GM21717 (cell line): ENCODE measurements at regions not wholly inside any gene's neighbourhood (a gene's known extent, or its start where the extent isn't known, plus 50 kb on each side); places are given as distances from the start of the nearest gene placed in this dataset.

Experiments
- ATAC-seq: cut with Tn5 transposase; IDR thresholded peaks from one replicate; pipeline ENCODE4 v1.9.1; 2021; ENCODE audit warnings: mild to moderate bottlenecking, moderate library complexity; ENCODE audit not compliant: unreplicated experiment

DNA sequence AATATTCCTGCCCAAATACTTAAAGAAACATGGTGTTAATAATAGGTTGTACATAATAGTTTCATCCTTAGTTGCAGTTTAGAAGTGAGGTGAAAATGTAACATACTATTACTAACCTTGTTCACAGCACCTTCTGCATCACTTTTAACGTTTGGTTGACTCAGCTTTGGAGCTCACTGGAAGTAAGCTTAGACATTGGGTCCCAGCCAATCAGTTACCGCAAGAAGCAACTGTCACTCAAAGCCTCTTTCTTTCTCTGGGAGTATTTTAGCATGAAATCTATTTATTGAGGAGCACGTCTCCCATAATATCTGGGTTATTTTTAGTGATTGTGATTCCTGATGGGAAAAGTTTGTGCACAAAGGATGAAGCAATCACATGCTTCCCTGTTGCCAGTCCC lies 472.6 kb downstream of the SNAPC1 start:
- ATAC-seq, result no peak

DNA sequence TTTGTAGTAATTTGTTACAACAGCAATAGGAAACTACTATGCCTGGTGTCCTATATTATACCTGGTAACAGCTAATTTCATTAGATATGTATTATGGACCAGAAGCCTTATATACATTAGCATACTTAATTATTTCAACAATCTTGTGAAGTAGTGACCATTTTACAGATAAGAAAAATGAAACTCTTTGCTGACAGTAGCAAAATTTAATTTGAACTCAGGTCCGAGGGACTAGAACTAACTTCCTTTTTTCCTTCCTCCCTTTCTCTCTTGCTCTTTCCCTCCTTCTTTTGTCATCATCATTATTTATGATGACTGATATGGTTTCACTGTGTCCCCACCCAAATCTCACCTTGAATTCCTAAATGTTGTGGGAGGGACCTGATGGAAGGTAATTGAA lies 482.0 kb downstream of the SNAPC1 start:
- ATAC-seq, result no peak

DNA sequence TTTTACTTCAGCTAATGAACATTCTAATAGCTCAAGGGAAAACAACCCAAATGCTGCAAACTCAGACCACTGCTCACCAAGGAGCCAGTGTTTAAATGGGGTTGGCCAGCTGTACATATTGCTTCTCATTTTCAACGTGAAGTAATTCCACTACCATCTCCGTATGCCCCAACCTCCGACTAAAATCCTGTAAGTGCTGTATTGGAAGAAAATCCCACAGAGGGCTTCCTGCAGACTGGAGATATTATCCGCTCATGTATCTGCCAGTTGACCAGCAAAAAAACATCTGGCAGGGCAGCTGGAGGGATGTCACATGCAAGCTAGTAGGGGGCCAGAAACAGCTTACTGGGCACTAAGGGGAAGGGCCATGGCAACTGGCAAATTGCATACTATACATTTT lies 485.0 kb downstream of the SNAPC1 start:
- ATAC-seq, result no peak

DNA sequence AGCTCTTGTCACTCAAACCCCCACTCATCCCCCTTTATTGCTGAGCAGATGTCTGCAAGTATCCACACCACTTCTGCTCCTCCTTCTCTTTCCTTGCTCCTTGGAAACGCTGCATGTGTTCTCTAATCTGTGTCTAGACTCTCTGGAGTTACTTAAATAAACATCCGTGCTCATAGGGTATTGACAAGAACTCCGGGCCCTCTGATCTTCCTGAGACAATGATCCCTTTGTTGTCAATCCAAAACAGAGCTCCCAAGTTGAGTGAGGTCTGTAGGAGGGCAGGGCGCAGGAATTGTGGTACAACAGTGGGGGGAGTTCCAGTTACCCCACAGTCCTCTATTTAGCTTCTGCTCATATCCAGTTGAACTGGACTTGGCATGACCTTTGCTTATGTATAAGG lies 489.0 kb downstream of the SNAPC1 start:
- ATAC-seq, result no peak

DNA sequence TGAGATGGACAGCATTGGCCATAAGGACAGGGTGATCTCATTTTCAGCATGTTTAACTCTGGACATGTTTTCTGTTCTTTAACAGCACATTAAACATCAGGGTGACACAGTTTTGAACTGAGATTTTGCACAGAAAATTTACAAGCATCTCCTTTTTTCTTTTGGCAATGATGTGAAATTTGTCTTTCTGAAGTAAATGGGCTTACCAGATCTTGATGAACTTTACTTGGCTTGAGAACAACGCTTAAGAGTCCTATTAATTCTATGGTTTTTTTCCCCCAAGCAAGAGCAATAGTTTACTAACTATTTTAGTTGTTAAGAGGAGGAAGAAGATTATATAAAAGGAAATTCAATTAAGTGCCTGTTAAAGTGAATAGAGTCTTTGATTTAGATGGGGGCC lies 491.0 kb downstream of the SNAPC1 start:
- no peak for ATAC-seq

DNA sequence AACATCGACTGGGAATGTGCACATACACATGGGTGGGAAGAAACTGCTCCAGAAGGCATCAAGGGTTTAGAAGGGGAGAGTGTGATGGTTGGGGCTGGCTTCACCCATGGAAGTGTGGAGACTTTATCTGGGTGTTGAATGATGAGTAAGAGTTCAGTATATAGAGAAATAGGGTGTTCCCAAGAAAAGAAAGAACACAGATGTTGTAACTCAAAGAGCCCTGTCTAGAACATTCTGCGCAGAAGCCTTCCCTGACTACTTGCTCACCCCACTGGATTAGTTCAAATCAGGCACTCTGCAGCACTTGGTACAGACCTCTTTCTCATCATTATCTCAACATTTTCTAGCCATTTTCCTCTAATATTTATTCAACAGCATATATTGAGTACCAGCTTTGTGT lies 491.7 kb downstream of the SNAPC1 start:
- no peak for ATAC-seq

DNA sequence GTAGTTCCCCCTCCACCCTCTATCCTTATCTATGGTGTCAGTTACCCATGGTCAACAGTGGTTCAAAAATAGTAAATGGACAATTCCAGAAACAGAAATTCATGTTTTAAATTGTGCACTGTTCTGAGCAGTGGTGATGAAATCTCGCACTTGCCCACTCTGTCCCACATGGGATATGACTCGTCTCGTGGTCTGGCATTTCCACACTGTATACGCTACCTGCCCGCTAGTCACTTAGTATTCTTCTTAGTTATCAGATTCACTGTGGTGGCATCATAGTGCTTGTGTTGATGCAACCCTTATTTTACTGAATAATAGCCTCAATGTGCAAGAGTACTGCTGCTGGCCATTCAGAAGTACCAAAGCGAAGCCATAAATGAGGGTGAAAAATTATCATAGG lies 507.0 kb downstream of the SNAPC1 start:
- no peak for ATAC-seq

DNA sequence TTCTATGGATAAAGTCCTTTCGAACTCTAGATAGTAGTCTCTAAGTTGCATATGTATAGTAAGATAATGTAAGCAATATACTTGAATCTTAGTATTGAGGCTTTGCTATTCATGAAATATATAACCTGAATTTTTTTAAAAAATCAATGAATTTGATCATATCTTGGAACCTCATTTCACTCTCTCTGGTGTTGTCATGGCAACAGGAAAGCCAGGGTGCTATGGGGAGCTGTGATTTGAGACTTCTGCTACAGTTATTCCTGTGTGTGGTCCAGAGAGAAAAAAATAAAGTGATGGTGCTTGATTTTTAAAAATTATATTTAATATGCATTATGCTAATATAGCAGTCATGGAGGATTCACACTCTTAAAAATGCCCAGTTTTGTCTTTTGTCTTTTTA lies 508.0 kb downstream of the SNAPC1 start:
- no peak for ATAC-seq

DNA sequence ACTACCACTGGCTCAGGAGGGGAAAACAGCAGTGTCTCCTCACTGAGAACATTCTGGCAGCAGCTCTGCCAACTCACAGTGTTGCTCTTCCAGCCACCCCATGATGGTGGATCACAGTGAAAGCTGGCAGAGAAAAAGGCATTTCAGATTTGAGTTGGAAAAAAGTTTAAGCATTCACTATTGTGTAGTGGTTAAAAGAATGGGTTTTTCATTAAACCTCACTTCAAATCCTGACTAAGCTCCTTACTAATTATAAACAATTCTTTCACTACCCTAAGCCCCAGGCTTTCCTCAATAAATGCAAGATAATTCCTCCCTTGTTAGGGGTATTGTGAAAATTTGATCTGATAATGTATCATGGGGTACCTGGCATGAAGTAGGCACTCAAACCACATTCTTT lies 518.1 kb downstream of the SNAPC1 start:
- no peak for ATAC-seq

DNA sequence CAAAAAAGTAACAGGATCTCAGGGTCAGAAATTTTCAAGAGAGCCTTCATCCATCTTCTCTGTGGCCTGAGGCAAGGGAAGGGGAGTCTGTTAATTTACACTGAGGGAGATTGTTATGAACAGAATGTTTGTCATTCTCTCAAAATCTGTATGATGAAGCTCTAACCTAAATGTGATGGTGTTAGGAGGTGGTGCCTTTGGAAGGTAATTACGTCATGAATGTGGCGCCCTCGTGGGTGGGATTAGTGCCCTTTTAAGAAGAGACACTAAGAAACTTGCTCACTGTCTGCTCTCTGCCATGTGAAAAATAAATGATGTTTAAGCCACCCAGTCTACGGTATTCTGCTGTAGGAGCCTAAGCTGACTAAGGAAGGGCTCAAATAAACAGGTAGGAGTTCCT lies 521.6 kb downstream of the SNAPC1 start:
- no peak for ATAC-seq

DNA sequence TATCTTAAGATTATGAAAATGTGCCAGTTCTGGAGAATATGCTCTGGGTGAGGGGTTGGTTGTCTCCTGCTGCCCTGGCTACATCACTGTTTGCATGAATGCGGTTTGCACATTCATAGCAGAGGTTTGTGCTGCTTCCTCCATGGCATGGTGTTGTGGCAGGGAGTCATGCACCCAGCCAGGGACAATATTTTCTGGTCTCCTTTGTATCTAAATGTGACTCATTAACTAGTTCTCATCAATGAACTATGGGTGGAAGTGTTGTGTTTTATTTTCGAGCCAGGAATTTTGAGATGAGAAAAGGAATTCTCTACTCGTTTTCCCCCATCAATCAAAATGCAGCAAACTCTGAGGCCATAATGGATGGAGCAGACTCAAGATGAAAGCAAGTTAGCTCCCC lies 527.3 kb downstream of the SNAPC1 start:
- ATAC-seq, result no peak

DNA sequence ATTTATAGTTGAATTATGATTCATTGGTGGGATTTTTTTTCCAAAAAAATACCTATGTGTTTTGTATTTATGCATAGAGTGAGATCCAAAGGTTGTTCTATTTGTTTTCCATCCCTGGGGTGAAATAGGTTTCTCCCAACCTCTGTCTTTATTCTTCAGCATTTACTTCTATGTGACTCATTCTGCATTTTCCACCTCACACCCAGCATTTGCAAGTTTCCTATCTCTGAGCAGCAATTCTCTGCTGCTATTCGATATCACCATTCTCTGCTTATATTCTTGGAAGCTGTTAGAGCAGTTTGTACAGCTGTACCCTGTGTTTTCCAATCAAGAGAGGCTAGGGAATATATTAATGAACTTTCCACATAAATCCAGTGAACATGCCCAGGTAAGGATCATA lies 538.9 kb downstream of the SNAPC1 start:
- no peak for ATAC-seq

DNA sequence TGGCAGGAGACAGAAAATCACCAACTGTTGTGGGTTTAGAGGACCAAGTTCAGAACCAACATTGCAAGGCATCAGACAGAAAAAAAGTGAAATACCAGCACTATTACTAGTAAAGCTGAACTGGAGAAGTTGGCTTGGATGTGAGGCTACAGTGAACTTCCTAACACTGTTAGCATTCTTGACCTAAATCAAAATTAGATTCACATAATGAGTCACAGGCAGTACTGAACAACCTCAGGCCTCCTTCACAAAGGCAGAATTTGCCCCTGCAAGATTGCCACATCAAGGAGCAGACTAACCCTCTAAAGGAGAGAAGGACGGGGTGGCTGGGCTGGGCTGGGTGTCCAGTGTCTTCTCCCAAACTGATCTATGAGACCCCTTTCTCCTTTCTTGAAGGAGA lies 539.7 kb downstream of the SNAPC1 start:
- ATAC-seq, result no peak

DNA sequence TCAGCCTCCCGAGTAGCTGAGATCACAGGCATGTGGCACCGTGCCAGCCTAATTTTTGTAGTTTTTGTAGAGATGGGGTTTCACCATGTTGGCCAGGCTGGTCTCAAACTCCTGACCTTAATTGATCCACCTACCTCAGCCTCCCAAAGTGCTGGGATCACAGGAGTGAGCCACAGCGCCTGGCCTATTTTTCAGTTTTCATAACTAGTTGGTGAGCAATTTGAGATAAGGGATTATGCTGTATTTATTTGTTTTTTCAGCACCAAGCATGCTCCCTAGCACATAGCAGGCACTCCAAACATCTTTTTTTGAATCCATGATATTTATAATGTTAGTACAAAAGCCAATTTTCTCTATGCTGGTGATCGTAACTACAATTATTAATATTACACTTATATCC lies 541.2 kb downstream of the SNAPC1 start:
- ATAC-seq, result no peak

DNA sequence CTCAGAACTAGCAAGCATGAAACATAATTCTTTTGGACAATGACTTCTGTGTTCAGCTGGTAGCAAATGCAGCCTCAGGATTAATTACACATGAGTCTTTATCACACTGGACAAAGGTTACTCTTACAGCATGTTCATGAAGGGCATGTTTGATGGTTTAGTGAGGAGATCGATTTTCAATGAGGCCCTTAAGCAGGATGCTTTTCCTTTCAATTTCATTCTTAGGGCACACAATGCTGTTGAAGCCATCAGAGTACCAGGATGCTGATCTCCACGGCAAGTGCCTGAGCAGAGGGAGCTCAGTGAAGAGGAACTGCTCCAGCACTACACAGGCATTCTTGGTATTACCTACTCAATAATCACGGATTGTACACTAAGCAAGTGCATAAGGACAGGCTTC lies 542.0 kb downstream of the SNAPC1 start:
- ATAC-seq, result no peak

DNA sequence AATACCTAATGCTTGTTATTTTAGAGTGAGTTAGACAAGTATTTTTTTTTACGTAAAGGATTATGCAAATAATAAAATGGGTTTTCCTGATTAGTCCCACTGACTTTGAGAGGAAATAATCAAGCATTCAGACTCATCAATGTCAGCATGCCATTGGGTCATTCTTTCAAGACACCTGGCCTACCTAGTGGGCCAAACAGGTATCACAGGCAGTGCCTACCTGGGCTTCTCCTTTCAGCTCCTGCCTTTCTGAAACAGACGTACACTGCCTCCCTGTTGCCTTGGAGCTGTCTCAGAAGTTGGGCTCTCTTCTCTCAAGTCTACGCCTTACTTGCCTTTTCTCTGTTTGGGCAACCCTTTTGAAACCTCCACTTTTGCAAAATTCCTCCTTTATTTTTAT lies 545.6 kb downstream of the SNAPC1 start:
- no peak for ATAC-seq

DNA sequence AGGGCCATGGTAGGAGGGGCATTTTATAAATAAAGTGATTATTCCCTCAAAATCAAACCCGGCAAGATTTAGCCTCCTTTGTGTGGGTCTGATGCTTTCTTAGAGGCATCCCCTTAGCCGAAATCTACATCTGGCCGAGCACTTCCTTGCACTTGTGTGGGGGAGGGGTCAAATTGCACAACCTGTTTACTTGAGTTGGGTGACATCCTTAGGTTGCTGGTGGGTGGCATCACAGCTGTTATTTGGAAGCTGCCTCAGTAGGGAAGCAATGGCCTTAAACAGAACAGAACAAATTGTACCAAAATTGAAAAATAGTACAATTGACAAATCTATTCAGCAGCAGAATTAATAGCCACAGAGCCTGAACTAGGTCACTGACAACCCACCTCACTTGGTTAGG lies 546.1 kb downstream of the SNAPC1 start:
- ATAC-seq, result no peak

DNA sequence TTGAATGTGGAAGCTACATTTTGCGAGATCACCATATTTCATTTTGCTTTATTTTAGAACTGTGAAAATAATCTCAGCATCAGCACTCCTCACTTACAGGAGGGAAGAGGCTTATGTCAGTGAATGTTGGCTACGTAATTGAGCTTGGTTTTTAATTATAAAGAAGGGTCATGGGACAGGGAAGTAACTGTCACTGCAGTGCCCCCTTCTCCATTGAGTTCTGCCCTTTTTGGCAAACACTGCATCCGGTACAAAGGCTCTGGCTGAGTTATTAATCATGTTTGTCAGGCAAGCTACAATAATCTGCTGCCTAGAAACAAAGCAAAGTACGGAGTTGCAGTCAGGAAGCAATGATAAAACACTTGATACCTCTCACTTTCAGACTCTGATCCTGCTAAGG lies 546.7 kb downstream of the SNAPC1 start:
- no peak for ATAC-seq

DNA sequence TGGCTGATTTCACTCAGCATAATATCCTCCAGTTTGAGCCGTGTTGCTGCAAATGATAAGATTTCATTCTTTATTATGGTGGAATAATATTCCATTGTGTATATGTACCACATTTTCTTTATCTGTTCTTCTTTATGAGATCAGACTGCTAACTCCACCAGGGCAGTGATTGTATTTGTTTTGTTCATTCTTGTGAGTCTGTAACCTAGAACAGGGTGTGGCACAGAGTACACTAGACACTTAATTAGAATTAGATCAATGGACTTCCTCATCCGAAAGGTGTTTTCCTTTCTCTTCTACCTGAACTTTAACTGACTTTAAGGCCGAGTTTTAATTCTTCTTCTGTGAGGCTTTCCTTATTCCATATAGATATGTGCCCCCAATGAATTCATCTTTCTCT lies 551.0 kb downstream of the SNAPC1 start:
- ATAC-seq, result no peak

DNA sequence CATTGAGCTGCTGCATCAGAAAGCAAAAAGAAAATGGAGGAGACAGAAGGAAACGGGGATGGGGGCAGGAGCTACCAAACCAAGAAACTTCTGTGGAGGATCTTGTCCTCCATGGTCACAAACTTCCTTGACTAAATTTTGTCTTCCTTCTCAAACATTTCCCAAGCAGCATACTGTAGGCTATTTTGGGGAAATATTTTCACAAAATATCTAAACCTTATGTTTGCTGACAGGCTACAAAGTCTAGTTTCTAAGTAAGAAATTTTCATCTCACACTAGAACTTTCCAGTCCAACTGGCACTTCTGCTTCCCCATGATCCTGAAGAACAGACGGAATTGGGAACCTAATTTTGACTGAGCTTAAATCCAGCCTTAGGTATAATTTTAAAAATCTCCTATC lies 552.0 kb downstream of the SNAPC1 start:
- no peak for ATAC-seq

DNA sequence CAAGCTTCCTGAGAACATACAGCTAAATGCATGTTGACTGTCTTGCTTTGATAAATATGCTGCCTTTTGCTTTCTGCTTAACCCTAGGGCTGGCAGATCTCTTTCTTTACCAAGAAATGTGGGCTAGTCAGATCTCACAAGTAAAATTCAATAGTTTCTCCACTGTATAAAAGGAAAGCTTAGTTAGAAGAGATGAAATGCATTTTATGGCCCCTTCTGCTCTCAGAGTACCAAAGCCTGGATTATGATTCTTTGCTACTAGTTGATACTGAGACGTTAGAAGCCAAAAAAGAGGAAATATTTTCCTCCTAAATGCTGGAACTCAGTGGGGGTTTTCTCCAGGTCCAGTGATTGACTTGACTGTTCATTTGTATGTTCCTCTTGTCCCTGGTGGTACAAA lies 552.7 kb downstream of the SNAPC1 start:
- no peak for ATAC-seq

DNA sequence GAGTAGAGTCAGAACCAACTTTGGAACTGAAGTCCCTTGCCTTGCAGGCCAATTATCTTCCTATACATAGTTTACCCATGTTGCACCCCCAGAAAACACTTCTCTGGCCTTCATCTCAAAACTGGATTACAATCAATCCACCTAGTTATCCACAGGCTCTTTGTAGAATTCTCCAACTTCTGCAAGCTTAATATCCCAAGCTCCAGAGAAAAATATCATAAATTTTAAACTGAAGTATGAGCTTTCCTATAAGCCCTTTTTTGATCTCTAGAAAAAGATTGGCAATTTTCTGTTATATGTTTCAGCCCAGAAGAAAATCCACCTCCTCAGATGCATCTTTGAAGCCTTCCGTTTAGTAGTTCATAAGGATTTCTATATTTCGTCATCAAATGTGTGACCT lies 553.4 kb downstream of the SNAPC1 start:
- ATAC-seq, result no peak

DNA sequence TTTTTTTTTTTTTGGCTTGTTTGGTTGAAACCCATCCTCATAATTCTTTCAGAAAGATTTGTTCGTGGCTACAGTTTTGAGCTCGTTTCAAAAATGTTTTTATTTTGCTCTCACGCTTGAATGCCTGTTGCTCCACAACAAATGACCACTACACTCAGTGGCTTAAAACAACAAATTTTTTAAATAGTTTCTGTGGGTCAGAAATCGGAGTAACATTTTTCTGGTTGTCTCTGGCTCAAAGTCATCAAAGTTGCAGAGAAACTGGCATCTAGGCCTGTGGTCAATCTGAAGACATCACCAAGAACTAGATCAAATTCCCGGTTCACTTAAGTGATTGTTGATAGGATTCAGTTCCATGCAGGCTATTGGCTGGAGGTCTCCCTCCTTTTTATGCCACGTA lies 560.0 kb downstream of the SNAPC1 start:
- ATAC-seq, result no peak

DNA sequence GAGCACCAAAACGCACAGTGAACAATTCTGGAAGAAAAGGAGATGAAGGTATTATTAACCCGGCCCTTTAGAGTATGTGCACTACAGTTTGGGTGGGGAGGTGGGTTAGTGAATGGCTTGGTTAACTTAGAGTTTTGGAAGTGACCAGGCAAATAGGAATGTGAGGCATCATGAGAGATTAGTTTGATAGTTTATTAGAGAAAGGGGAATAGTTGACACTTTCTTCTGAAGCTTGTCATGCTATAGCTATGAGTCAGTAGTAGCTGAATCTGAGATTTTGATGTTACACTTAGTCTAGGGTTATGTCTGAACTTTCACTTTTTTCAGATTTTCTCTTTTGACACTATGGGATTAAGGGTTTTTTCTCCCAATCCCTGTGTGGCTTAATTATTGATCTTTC lies 567.2 kb downstream of the SNAPC1 start:
- no peak for ATAC-seq
